GM19023 (cell line): ENCODE measurements at regions not wholly inside any gene's neighbourhood (a gene's known extent, or its start where the extent isn't known, plus 50 kb on each side); places are given as distances from the start of the nearest gene placed in this dataset.

Source experiments
- ATAC-seq: cut with Tn5 transposase; IDR thresholded peaks from one replicate; pipeline ENCODE4 v1.9.1; 2021; ENCODE audit warnings: mild to moderate bottlenecking, moderate library complexity; ENCODE audit not compliant: unreplicated experiment

- ATAC-seq: no peak
These were observed 50.0 kb upstream of the ADA2 start for GRCh38 chr22:17269224-17269606.
